GM12878 (cell line): ENCODE measurements at regions not wholly inside any gene's neighbourhood (a gene's known extent, or its start where the extent isn't known, plus 50 kb on each side); places are given as distances from the start of the nearest gene placed in this dataset.

Experiments used
- ATAC-seq: fragments of 200-7000 bp; cut with Tn5 transposase; 3 replicates; pipeline ENCODE4 v1.9.1; 2020; ENCODE audit warnings: mild to moderate bottlenecking, moderate library complexity
- BruUV-seq: library from RNA; stranded (reverse); fragments of 400-500 nt; replicated peaks from 2 replicates; lab custom pipeline; 2021; lab: Mats Ljungman, UMichigan
- CTCF ChIA-PET: fragments of 300-600 bp; sonication (Branson Sonifier 250); formaldehyde crosslinking; extraction: SDS; loops from one replicate; lab custom pipeline; 2021; ENCODE audit warnings: inconsistent platforms; lab: Yijun Ruan, JAX
- POLR2A ChIA-PET: fragments of 350-600 bp; formaldehyde crosslinking; extraction: SDS; loops from one replicate; lab custom pipeline; 2021; ENCODE audit warnings: inconsistent platforms; lab: Charles Lee
- RAD21 ChIA-PET: fragments of 300-600 bp; sonication (Branson Sonifier 250); formaldehyde crosslinking; loops from one replicate; lab custom pipeline; 2023; ENCODE audit warnings: antibody characterized with exemption; ENCODE audit not compliant: unreplicated experiment; lab: Charles Lee
- SMC1A ChIA-PET: fragments of 300-600 bp; sonication (Branson Sonifier 250); formaldehyde crosslinking; loops from one replicate; lab custom pipeline; 2023; ENCODE audit not compliant: unreplicated experiment, uncharacterized antibody; lab: Charles Lee
- DNase-seq: peaks from one replicate; pipeline ENCODE4 v3.0.0-alpha.2; 2011; ENCODE audit warnings: low read depth, low spot score
- FAIRE-seq: peaks from 3 replicates; lab custom pipeline; 2011; peaks lifted over from hg19 to GRCh38; lab: Jason Lieb, UNC
- H2AFZ ChIP-seq: 2 replicates; pipeline ENCODE4 v1.6.0; 2011; ENCODE audit warnings: low read depth, low read length, control low read depth; ENCODE audit not compliant: control insufficient read depth
- H3K27ac ChIP-seq: 2 replicates; pipeline ENCODE4 v1.5.1; 2011; ENCODE audit warnings: control low read depth; ENCODE audit not compliant: control insufficient read depth, insufficient read depth
- H3K27me3 ChIP-seq, 2 experiments: replicated peaks in 1 of 2; 2 replicates each; pipeline versions ENCODE4 v1.6.0 to v1.6.1; 2011; ENCODE audit warnings: low read length in 1 of 2; ENCODE audit not compliant: control insufficient read depth in 2 of 2, insufficient read depth in 2 of 2
- H3K36me3 ChIP-seq, 2 experiments: 2 replicates each; pipeline ENCODE4 v1.5.1; 2011; ENCODE audit warnings: low read length in 1 of 2; ENCODE audit not compliant: control insufficient read depth in 2 of 2, insufficient read depth in 2 of 2
- H3K4me1 ChIP-seq: 2 replicates; pipeline ENCODE4 v1.6.1; 2011; ENCODE audit warnings: mild to moderate bottlenecking, low read length, moderate library complexity, mixed read lengths; ENCODE audit not compliant: control insufficient read depth, insufficient read depth
- H3K4me2 ChIP-seq: 2 replicates; pipeline ENCODE4 v1.6.0; 2011; ENCODE audit warnings: control low read depth; ENCODE audit not compliant: control insufficient read depth, insufficient read depth
- H3K4me3 ChIP-seq: fragments of 200-600 bp; sonication (generic); 2 replicates; pipeline ENCODE4 v1.5.1; 2016
- H3K79me2 ChIP-seq: 2 replicates; pipeline ENCODE4 v1.6.0; 2011; ENCODE audit warnings: low read length; ENCODE audit not compliant: control insufficient read depth, insufficient read depth
- H3K9ac ChIP-seq: 2 replicates; pipeline ENCODE4 v1.8.0; 2011; ENCODE audit warnings: low read length, control low read depth, mixed read lengths; ENCODE audit not compliant: control insufficient read depth, insufficient read depth
- H3K9me3 ChIP-seq: replicated peaks from 3 replicates; pipeline ENCODE4 v1.5.1; 2011; ENCODE audit warnings: mild to moderate bottlenecking, low read length; ENCODE audit not compliant: control insufficient read depth, insufficient read depth
- H4K20me1 ChIP-seq: 2 replicates; pipeline ENCODE4 v1.6.0; 2011; ENCODE audit not compliant: control insufficient read depth, insufficient read depth
- CUX1 ChIP-seq: IDR thresholded peaks from 2 replicates; pipeline ENCODE4 v1.6.1; 2012; ENCODE audit warnings: improper control_type of control experiment, low read depth, low read length; ENCODE audit not compliant: insufficient replicate concordance
- ELK1 ChIP-seq: IDR thresholded peaks from 2 replicates; pipeline ENCODE4 v1.6.1; 2012; ENCODE audit warnings: low read depth, low read length, improper control_type of control experiment
- KLF5 ChIP-seq: fragments of 450-650 bp; IDR thresholded peaks from 2 replicates; pipeline ENCODE4 v1.6.1; 2014; ENCODE audit warnings: mild to moderate bottlenecking; ENCODE audit not compliant: partially characterized antibody
- MTA3 ChIP-seq: IDR thresholded peaks from 2 replicates; pipeline ENCODE4 v1.6.1; 2012; ENCODE audit warnings: low read length, inconsistent platforms, borderline replicate concordance
- MXI1 ChIP-seq: fragments of 150-350 bp; IDR thresholded peaks from 2 replicates; pipeline ENCODE4 v1.6.1; 2011; ENCODE audit warnings: low read depth, mild to moderate bottlenecking, inconsistent platforms, low read length, improper control_type of control experiment
- MYC ChIP-seq: IDR thresholded peaks from 2 replicates; pipeline ENCODE4 v1.6.1; 2011; ENCODE audit warnings: mild to moderate bottlenecking, low read length, moderate library complexity, inconsistent platforms; ENCODE audit not compliant: insufficient read depth, insufficient replicate concordance, insufficient read length, severe bottlenecking
- PRDM15 ChIP-seq: fragments of 450-650 bp; formaldehyde crosslinking; IDR thresholded peaks from 2 replicates; pipeline ENCODE4 v1.4.0; 2020; ENCODE audit warnings: mild to moderate bottlenecking, moderate library complexity
- SIX5 ChIP-seq: IDR thresholded peaks from 2 replicates; pipeline ENCODE4 v1.6.1; 2011; ENCODE audit warnings: mild to moderate bottlenecking, low read depth, low read length, moderate library complexity; ENCODE audit not compliant: severe bottlenecking
- WRNIP1 ChIP-seq: IDR thresholded peaks from 2 replicates; pipeline ENCODE4 v1.6.1; 2011; ENCODE audit warnings: low read depth, low read length, improper control_type of control experiment, borderline replicate concordance
- ZBTB33 ChIP-seq: fragments of 450-650 bp; IDR thresholded peaks from 2 replicates; pipeline ENCODE4 v1.6.1; 2017; ENCODE audit warnings: mild to moderate bottlenecking
- WGBS: methylation state at CpG from one replicate; pipeline ENCODE4 v1.1.6; 2016; ENCODE audit warnings: low lambda C conversion rate; ENCODE audit not compliant: insufficient replicate concordance, insufficient coverage; ENCODE audit errors: missing lambda C conversion rate; 5-methylcytosine and 5-hydroxymethylcytosine counted together
- in situ Hi-C: fragments of 300-500 bp; cut with MboI; formaldehyde crosslinking; loops from 9 replicates; pipeline ENCODE4 v1.14.3; 2018; ENCODE audit warnings: mixed read lengths
- intact Hi-C: fragments of 100-400 bp; cut with micrococcal nuclease; formaldehyde crosslinking; loops from one replicate; pipeline ENCODE4 v1.14.2; 2022; ENCODE audit not compliant: unreplicated experiment

GRCh38 chr2:198756166-198756565, 701.6 kb downstream of the SATB2 start (continued):
- TF ChIP-seq CUX1 = no peak

GRCh38 chr2:198753101-198753500, 704.6 kb downstream of the SATB2 start:
- ATAC-seq (peak; percentile 44), FAIRE-seq (no peak)
- in situ Hi-C loops = no loop called here
- TF ChIP-seq MXI1 (no peak), PRDM15 (no peak), ELK1 (no peak), WRNIP1 (no peak), MTA3 (no peak), KLF5 (no peak), SIX5 (no peak), MYC (no peak), ZBTB33 (no peak)

More at GRCh38 chr2:198753101-198753500, 704.6 kb downstream of the SATB2 start:
- no peaks in the 10 kb centered on the region for H3K79me2 ChIP-seq
- CTCF ChIA-PET = no interaction called here
- H3K4me1 ChIP-seq = no peaks in the 10 kb centered on the region
- SMC1A ChIA-PET = interaction anchor here (1.5 kb wide), 1 partner anchor 21 kb away, joined by 4 read pairs; no protein-coding TSS in a partner anchor
- no peak overlapping the region for H3K9ac ChIP-seq
- no peaks in the 10 kb centered on the region for H3K36me3 ChIP-seq
- no peak overlapping the region for H3K4me3 ChIP-seq
- intact Hi-C loops = no loop called here
- RAD21 ChIA-PET = no interaction called here
- no peaks in the 10 kb centered on the region for H4K20me1 ChIP-seq
- POLR2A ChIA-PET = no interaction called here
- H3K9me3 ChIP-seq = no peaks in the 10 kb centered on the region
- no peaks in the 10 kb centered on the region for H3K27me3 ChIP-seq
- BruUV-seq = no TSS peak
- H3K4me2 ChIP-seq = no peak overlapping the region
- whole genome bisulfite sequencing = 1% methylated on average over 3 of the region's 3 CpGs
- no peak overlapping the region for H2AFZ ChIP-seq
- no peak overlapping the region for H3K27ac ChIP-seq
- DNase-seq = no peak
